Muscle layer of duodenum (tissue), 2 donors: ENCODE measurements at regions not wholly inside any gene's neighbourhood (a gene's known extent, or its start where the extent isn't known, plus 50 kb on each side); places are given as distances from the start of the nearest gene placed in this dataset.

ENCODE experiments used
- H3K27ac ChIP-seq: one replicate; pipeline ENCODE4 v1.7.0; 2013; ENCODE audit warnings: mild to moderate bottlenecking, low read length
- H3K27me3 ChIP-seq: one replicate; pipeline ENCODE4 v1.7.0; 2013; ENCODE audit warnings: low read depth, mild to moderate bottlenecking, control low read depth, low read length
- H3K36me3 ChIP-seq, 2 donors: one replicate each; pipeline ENCODE4 v1.7.0; 2013; ENCODE audit warnings: low read length in 2 of 2, control low read depth in 1 of 2, mild to moderate bottlenecking in 1 of 2; ENCODE audit not compliant: insufficient read depth in 2 of 2, control insufficient read depth in 1 of 2
- H3K4me1 ChIP-seq, 2 donors: one replicate each; pipeline ENCODE4 v1.7.0; 2013; ENCODE audit warnings: low read length in 2 of 2, mild to moderate bottlenecking in 2 of 2, control low read depth in 1 of 2, moderate library complexity in 1 of 2; ENCODE audit not compliant: insufficient read depth in 2 of 2, control insufficient read depth in 1 of 2
- H3K4me3 ChIP-seq, 2 donors: one replicate each; pipeline ENCODE4 v1.7.0; 2013; ENCODE audit warnings: low read length in 2 of 2, low read depth in 1 of 2, mild to moderate bottlenecking in 1 of 2
- H3K9me3 ChIP-seq, 2 donors: one replicate each; pipeline ENCODE4 v1.7.0; 2013; ENCODE audit warnings: low read length in 2 of 2, control low read depth in 1 of 2, mild to moderate bottlenecking in 1 of 2; ENCODE audit not compliant: control insufficient read depth in 1 of 2
- donor health status: healthy.

DNA sequence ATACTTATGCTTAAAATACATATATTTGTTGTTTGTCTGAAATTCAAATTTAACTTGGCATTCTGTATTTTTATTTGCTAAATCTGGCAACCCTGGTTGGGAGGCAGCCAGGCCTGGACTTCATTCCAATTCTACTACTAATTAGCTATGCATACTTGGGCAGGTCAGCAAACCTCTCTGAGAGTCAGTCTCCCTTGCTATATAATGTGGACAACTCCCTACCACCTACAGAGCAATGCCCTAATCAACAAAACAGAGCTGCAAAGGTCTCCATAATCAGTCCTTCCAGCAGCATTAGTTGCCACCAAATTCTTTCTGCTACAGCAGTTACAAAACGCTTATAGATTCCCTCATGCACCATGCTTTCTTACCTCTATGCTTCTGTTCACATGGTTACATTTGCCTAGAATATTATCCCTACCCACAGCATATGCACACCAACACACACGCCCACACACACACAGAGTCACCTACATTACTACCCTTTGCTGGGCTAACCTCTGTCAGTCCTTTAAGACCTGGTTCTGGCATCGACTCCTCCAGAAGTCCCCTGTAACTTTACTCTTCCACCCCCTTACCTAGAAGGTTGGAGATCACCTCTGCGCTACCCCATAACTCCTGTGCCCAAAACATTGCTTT lies 188.7 kb downstream of the FGFR2 start:
- Histone ChIP-seq H3K36me3 (no peaks in the 10 kb centered on the region), H3K27ac (no peak overlapping the region), H3K9me3 (no peaks in the 10 kb centered on the region), H3K4me1 (no peaks in the 10 kb centered on the region), H3K4me3 (no peak overlapping the region), H3K27me3 (no peaks in the 10 kb centered on the region)

DNA sequence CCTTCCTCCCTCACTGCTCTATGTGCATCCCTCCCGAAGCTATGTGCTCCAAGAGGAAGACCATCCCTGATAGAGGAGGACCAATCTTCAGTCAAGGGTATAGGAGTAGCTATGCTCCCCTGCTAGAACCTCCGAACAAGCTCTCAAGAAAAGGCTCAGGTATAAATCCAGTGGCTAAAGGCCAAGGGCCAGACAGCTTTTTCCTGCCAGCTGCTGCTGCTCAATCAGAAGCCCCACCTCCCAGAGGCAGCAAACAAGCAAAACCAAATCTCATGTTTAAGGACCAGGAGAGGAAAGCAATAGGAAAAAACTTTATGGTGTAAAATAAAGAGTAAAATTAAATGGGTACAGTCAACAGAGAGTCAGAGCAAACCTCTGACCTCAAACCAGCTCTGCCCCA lies 187.2 kb downstream of the FGFR2 start:
- Histone ChIP-seq H3K27me3 (no peaks in the 10 kb centered on the region), H3K4me3 (no peak overlapping the region), H3K36me3 (no peaks in the 10 kb centered on the region), H3K27ac (no peak overlapping the region), H3K9me3 (no peaks in the 10 kb centered on the region), H3K4me1 (no peaks in the 10 kb centered on the region)

DNA sequence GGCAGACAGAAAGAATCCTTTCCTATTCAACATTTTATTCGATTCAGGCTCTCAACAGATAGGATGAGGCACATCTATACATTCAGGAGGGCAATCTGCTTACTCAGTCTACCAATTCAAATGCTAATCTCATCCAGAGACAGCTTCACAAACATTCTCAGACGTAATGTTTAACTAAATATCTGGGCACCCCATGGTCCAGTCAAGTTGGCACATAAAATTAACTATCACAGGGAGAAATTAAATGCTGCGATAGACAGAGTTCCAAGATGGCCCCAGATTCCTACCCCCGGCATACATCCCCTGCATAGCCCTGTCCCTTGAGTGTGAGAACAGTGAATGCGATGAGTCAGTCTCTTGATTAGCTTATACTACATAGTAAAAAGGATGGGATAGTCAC lies 184.3 kb downstream of the FGFR2 start:
- Histone ChIP-seq H3K9me3 (no peaks in the 10 kb centered on the region), H3K4me3 (no peak overlapping the region), H3K36me3 (no peaks in the 10 kb centered on the region), H3K4me1 (no peaks in the 10 kb centered on the region), H3K27me3 (no peaks in the 10 kb centered on the region), H3K27ac (no peak overlapping the region)

DNA sequence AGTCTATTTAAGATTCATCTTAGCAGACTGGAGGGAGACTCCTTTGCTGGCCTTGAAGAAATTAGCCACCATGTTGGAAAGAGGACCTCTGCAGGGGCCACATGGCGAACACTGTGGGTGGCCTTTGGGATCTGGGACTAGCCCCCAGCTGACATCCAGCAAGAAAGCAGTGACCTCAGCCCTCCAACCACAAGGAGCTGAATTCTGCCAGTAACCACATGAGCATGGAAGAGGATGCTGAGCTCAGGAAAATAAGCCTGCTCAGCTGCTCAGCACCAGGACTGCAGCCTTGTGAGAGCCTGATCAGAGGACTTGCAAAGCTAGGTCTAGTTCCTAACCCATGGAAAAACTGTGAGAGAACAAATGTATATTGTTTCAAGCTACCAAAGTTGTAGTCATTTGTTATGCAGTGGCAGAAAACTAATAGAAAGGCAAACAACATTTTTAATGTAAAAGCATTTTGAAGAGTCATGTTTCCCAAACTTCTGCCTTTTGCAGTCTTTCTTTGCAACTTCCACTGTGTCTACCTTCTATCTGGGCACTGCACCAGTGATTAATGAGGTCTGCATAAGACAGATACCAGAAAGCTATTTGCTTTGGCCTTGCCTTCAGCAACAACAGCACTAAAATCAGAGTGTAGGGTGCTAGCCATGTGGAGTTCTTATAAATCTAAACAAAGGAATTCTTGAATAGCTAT lies 183.7 kb downstream of the FGFR2 start:
- H3K27me3 ChIP-seq = no peaks in the 10 kb centered on the region
- no peaks in the 10 kb centered on the region for H3K9me3 ChIP-seq
- no peaks in the 10 kb centered on the region for H3K36me3 ChIP-seq
- H3K4me3 ChIP-seq = no peak overlapping the region
- no peak overlapping the region for H3K27ac ChIP-seq
- no peaks in the 10 kb centered on the region for H3K4me1 ChIP-seq

DNA sequence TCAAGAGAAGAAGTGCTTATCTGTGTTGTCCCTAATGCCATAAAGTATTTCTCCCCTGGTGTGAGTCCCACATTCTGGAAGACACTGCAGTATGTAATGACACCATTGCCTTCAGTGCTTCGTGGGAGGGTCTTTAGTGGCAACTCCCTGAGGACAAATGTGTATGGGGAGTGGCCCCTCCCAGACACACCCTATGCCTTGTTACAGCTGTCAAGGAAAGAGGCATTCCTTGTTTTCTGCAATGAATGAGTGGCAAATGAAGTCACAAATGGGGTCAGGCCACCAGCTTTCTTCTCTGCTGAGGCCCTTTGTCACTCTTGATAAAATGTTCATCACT lies 183.2 kb downstream of the FGFR2 start:
- Histone ChIP-seq H3K36me3 (no peaks in the 10 kb centered on the region), H3K4me3 (no peak overlapping the region), H3K4me1 (no peaks in the 10 kb centered on the region), H3K27ac (no peak overlapping the region), H3K27me3 (no peaks in the 10 kb centered on the region), H3K9me3 (no peaks in the 10 kb centered on the region)

DNA sequence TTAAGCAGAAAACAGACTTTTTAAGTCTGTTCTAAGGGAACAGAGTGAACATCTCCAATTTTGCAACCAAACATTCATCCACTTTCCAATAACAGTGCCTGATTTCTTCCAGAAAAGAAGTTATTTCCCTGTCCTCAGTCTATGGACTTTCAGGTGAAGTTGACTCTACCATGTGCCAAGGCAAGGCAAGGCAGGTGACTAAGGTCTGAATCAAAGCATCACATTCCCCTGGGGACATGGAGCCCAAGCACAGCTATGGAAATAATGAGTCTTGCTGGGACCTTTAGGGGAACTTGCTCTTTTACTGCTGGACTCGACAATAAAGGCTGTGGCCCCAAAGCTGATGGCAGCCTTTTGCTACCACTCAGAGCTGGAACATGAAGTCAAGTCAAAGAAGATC lies 182.2 kb downstream of the FGFR2 start:
- no peaks in the 10 kb centered on the region for H3K4me1 ChIP-seq
- H3K9me3 ChIP-seq = no peaks in the 10 kb centered on the region
- no peaks in the 10 kb centered on the region for H3K27me3 ChIP-seq
- H3K36me3 ChIP-seq = no peaks in the 10 kb centered on the region
- H3K4me3 ChIP-seq = no peak overlapping the region
- no peak overlapping the region for H3K27ac ChIP-seq

DNA sequence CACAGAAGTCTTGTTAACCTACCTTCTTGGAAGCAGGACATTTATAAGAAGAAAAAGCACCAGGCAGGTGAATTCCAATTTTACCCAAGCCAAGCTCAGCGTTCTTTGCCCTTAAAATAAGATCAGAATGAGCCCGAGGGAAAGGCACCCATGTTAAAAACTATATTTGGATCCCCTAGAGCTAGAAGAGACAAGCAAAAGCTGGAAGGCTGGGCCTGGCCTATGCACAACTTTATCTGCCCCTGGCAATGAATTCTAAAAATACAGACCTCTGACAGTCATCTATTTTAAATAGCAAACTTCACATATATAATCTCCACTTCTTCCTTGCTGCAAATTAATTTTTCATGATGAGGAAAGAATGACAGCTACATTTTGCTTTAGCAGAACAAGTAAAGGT lies 180.9 kb downstream of the FGFR2 start:
- Histone ChIP-seq H3K27me3 (no peaks in the 10 kb centered on the region), H3K36me3 (no peaks in the 10 kb centered on the region), H3K4me3 (no peak overlapping the region), H3K4me1 (no peaks in the 10 kb centered on the region), H3K9me3 (no peaks in the 10 kb centered on the region), H3K27ac (no peak overlapping the region)

DNA sequence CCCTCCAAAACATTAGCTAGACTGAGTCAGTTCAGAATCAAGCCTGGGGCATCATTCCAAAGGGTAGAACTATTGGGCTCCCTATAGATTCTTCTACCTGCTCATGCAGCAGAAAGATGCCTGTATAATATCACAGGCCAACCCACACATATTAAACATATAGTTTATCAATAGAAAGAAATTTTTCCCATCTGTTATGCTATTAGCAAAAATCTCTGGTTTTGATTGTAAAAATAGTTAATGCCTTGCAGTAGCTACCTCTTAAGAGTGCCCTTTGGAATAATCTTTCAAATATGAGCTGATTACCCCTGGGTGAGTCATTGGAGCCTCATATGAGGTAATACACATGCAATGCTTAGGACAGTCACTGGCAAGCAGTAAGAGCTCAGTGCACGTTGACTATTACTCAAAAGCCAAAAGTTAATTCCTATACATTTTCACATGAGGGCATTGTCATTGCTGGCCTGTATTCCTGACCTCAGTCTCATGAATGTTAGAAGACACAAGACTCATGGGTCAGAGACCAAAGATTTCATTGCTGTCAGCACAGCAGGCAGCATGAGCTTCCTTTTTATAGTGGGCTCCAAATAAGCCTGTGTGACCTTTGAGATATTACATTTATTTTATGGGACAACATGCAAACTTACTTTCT lies 180.0 kb downstream of the FGFR2 start:
- no peaks in the 10 kb centered on the region for H3K4me1 ChIP-seq
- H3K4me3 ChIP-seq = no peak overlapping the region
- no peaks in the 10 kb centered on the region for H3K36me3 ChIP-seq
- H3K27me3 ChIP-seq = no peaks in the 10 kb centered on the region
- H3K9me3 ChIP-seq = no peaks in the 10 kb centered on the region
- no peak overlapping the region for H3K27ac ChIP-seq

DNA sequence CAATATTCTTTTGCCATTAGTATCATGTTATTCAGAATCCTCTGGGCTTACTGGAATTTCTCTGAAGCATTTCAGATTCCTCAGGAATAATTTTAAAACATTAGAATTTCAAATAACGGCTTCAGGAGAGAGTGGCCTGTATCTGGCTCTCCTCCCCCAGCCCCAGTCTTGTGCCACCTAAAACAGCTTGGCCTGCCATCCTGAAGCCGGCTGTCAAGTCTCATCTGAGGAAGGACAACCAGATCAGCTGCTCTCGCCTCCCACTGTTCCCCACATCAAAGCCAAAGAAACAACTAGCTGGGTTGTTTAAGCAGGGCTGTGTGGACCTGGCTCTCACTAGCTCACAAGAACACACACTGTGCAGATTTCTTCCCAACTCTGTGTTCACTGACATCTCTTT lies 178.2 kb downstream of the FGFR2 start:
- Histone ChIP-seq H3K9me3 (no peaks in the 10 kb centered on the region), H3K36me3 (no peaks in the 10 kb centered on the region)

DNA sequence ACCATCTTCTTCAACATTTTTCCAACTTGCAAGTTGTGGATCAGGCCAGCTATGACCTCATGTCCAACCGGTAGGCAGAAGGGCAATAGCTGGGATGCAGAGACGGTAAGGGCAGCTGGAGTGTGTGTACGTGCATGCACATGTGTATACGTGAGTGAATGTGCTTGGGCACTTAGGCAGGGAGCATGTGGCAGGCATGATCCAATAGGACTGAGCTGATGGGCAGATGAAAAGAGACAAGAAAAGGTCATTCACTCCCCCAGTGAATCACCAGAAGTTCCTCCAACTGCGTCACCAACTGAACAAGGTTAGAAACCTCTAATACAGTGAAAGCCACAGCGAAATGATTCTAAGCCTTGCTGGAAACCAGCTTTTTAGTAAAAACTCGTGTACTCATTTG lies 176.1 kb downstream of the FGFR2 start:
- Histone ChIP-seq H3K9me3 (no peaks in the 10 kb centered on the region), H3K4me1 (no peaks in the 10 kb centered on the region), H3K4me3 (no peak overlapping the region), H3K36me3 (no peaks in the 10 kb centered on the region), H3K27me3 (no peaks in the 10 kb centered on the region), H3K27ac (no peak overlapping the region)

More for the DNA sequence above, 178.2 kb downstream of the FGFR2 start:
- no peak overlapping the region for H3K27ac ChIP-seq
- no peaks in the 10 kb centered on the region for H3K4me1 ChIP-seq
- no peaks in the 10 kb centered on the region for H3K27me3 ChIP-seq
- no peak overlapping the region for H3K4me3 ChIP-seq

DNA sequence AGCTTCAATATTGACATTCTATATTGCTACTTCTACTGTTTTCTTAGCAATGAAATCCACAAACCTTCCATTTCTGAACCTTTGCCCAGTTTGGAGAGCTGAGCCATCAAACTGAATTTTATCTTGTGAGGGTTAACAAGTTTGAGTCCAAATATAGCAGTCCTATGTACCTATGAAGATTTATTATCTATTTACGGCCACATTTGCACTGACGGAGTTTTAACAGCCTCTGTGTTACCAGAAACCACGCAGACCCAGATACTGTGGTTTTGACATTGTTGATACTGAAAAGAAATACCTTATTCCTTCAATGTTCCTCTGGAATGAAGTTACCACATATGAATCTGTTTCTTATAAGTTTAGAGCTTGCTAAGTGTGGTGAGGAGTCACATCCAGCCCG lies 172.6 kb downstream of the FGFR2 start:
- Histone ChIP-seq H3K4me3 (no peak overlapping the region), H3K9me3 (no peaks in the 10 kb centered on the region), H3K27ac (no peak overlapping the region), H3K36me3 (no peaks in the 10 kb centered on the region), H3K27me3 (no peaks in the 10 kb centered on the region), H3K4me1 (no peaks in the 10 kb centered on the region)

DNA sequence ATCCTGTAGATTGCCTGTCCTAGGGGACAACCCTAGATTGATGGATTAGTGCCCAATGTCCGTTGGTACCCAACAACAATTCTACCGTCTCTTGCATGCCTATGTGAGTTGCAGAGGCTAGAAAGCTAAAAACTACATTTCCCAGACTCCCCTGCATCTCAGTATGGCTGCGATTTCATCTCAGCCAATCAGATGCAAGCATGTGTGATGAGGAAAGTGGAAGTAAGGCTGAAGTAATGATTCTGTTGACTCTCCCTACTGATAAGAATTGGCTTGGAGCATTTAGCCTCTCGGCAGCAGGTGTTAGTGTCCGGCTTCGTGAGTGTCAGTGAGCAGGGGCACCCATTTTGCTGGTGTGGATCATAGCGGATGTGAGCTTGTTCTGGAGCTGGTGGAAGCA lies 171.9 kb downstream of the FGFR2 start:
- Histone ChIP-seq H3K27ac (no peak overlapping the region), H3K36me3 (no peaks in the 10 kb centered on the region), H3K4me3 (no peak overlapping the region), H3K9me3 (no peaks in the 10 kb centered on the region), H3K27me3 (no peaks in the 10 kb centered on the region), H3K4me1 (no peaks in the 10 kb centered on the region)
